ENCODE measurements at regions not wholly inside any gene's neighbourhood (a gene's known extent, or its start where the extent isn't known, plus 50 kb on each side); places are given as distances from the start of the nearest gene placed in this dataset.
"Not testable (repeated sequence)": the region's sequence is repeated elsewhere in the genome, so short reads cannot be mapped to it uniquely, and the experiment has no call there.

- BruUV-seq (replicated peaks) = no TSS peak
- Histone ChIP-seq H3K4me2 (ENCODE audit: low read length) (no peak overlapping the region), H3K9me2 (ENCODE audit: insufficient read depth) (no peaks in the 10 kb centered on the region), H3K27me3 (ENCODE audit: insufficient read depth, low read length) (no peaks in the 10 kb centered on the region), H3K36me3 (ENCODE audit: control insufficient read depth in 1 of 2, insufficient read depth in 2 of 2, low read length in 2 of 2) (no peaks in the 10 kb centered on the region), H3K4me3 (replicated peaks in 1 of 2; ENCODE audit: low read depth in 1 of 2, low read length in 2 of 2) (no peak overlapping the region), H3K4me1 (ENCODE audit: control insufficient read depth in 1 of 2, insufficient read depth in 2 of 2, low read length in 2 of 2) (no peaks in the 10 kb centered on the region), H3K79me2 (ENCODE audit: insufficient read depth, low read length) (no peaks in the 10 kb centered on the region), H3K9ac (ENCODE audit: low read length) (no peak overlapping the region), H3K9me3 (ENCODE audit: control insufficient read depth in 1 of 2, insufficient read depth in 1 of 2, low read depth in 1 of 2, low read length in 2 of 2) (no peaks in the 10 kb centered on the region), H4K20me1 (ENCODE audit: insufficient read depth) (no peaks in the 10 kb centered on the region), H2AFZ (ENCODE audit: low read depth, low read length, poor library complexity, severe bottlenecking) (no peak overlapping the region), H3K27ac (ENCODE audit: low read depth, low read length) (no peak overlapping the region)
- CTCF ChIA-PET = no interaction called here
- RAD21 ChIA-PET (ENCODE audit: low non-redundant PET in 1 of 2, low total read pairs in 2 of 2, uncharacterized antibody in 2 of 2, unreplicated experiment in 2 of 2) = no interaction called here
- TF ChIP-seq CTCF (IDR thresholded peaks at IDR 0.05 in 2 of 3, conservative IDR thresholded peaks at IDR 0.05 in 1 of 3; ENCODE audit: borderline replicate concordance in 1 of 3, insufficient read depth in 1 of 3, low read depth in 2 of 3, low read length in 2 of 3) (no peak), JUND (IDR thresholded peaks at IDR 0.05) (no peak), ELF1 (IDR thresholded peaks at IDR 0.05; ENCODE audit: borderline replicate concordance, low read depth) (no peak), CEBPB (IDR thresholded peaks at IDR 0.05; ENCODE audit: low read depth) (no peak), EZH2phosphoT487 (IDR thresholded peaks at IDR 0.05; ENCODE audit: borderline replicate concordance) (no peak), RAD21 (IDR thresholded peaks at IDR 0.05; ENCODE audit: low read depth) (no peak), ZFX (IDR thresholded peaks at IDR 0.05) (no peak), FOSL1 (IDR thresholded peaks at IDR 0.05; ENCODE audit: low read depth) (no peak), CBX3 (IDR thresholded peaks at IDR 0.05; ENCODE audit: low read depth) (no peak), ZNF274 (IDR thresholded peaks at IDR 0.05; ENCODE audit: low read depth, low read length) (no peak), REST (IDR thresholded peaks at IDR 0.05; ENCODE audit: low read depth) (no peak)
- ATAC-seq = no peak
- POLR2A ChIA-PET = no interaction called here
- no peak for DNase-seq (ENCODE audit: low read depth, low spot score)
- intact Hi-C loops (cut with micrococcal nuclease) = no loop called here
These were observed 215.3 kb upstream of the PKP2 start for GRCh38 chr12:33111850-33112249.

- H3K4me3 ChIP-seq (replicated peaks in 1 of 2; ENCODE audit: low read depth in 1 of 2, low read length in 2 of 2); CTCF ChIA-PET; BruUV-seq (replicated peaks); H3K79me2 ChIP-seq (ENCODE audit: insufficient read depth, low read length); DNase-seq (ENCODE audit: low read depth, low spot score); H3K27ac ChIP-seq (ENCODE audit: low read depth, low read length); H2AFZ ChIP-seq (ENCODE audit: low read depth, low read length, poor library complexity, severe bottlenecking); H4K20me1 ChIP-seq (ENCODE audit: insufficient read depth); H3K9ac ChIP-seq (ENCODE audit: low read length); intact Hi-C loops (cut with micrococcal nuclease); ATAC-seq; RAD21 ChIA-PET (ENCODE audit: low non-redundant PET in 1 of 2, low total read pairs in 2 of 2, uncharacterized antibody in 2 of 2, unreplicated experiment in 2 of 2); H3K4me2 ChIP-seq (ENCODE audit: low read length); POLR2A ChIA-PET; H3K4me1 ChIP-seq (ENCODE audit: control insufficient read depth in 1 of 2, insufficient read depth in 2 of 2, low read length in 2 of 2); H3K9me3 ChIP-seq (ENCODE audit: control insufficient read depth in 1 of 2, insufficient read depth in 1 of 2, low read depth in 1 of 2, low read length in 2 of 2); H3K9me2 ChIP-seq (ENCODE audit: insufficient read depth); H3K27me3 ChIP-seq (ENCODE audit: insufficient read depth, low read length); H3K36me3 ChIP-seq (ENCODE audit: control insufficient read depth in 1 of 2, insufficient read depth in 2 of 2, low read length in 2 of 2): not testable (repeated sequence)
These were observed 211.2 kb upstream of the PKP2 start for GRCh38 chr12:33107827-33108226.
